A673 (cell line): ENCODE measurements at regions not wholly inside any gene's neighbourhood (a gene's known extent, or its start where the extent isn't known, plus 50 kb on each side); places are given as distances from the start of the nearest gene placed in this dataset.

Experiments used
- BruUV-seq: library from RNA; stranded (reverse); fragments of 400-500 nt; replicated peaks from 2 replicates; lab custom pipeline; 2021; lab: Mats Ljungman, UMichigan
- CTCF ChIA-PET: fragments of 300-600 bp; sonication (Branson Sonifier 250); formaldehyde crosslinking; loops from one replicate; lab custom pipeline; 2022; ENCODE audit warnings: antibody characterized with exemption; lab: Charles Lee
- POLR2A ChIA-PET: fragments of 300-600 bp; sonication (Branson Sonifier 250); formaldehyde crosslinking; loops from one replicate; lab custom pipeline; 2022; ENCODE audit warnings: antibody characterized with exemption; ENCODE audit not compliant: low non-redundant PET; lab: Charles Lee
- DNase-seq: peaks from one replicate; pipeline ENCODE4 v3.0.0-alpha.2; 2015; ENCODE audit warnings: low spot score
- H3K27ac ChIP-seq: fragments of 200-600 bp; sonication (generic); 2 replicates; pipeline ENCODE4 v1.5.1; 2016; ENCODE audit warnings: mixed run types, low read depth, mild to moderate bottlenecking, mixed read lengths, antibody characterized with exemption, low read length; ENCODE audit not compliant: poor library complexity, severe bottlenecking
- H3K27me3 ChIP-seq: fragments of 200-600 bp; sonication (generic); replicated peaks from 2 replicates; pipeline ENCODE4 v1.6.1; 2017; ENCODE audit warnings: mixed run types, low read depth, mild to moderate bottlenecking, mixed read lengths, antibody characterized with exemption, low read length; ENCODE audit not compliant: insufficient read depth, poor library complexity
- H3K36me3 ChIP-seq: fragments of 200-600 bp; sonication (generic); 2 replicates; pipeline ENCODE4 v1.6.1; 2016; ENCODE audit warnings: mixed run types, mild to moderate bottlenecking, mixed read lengths, antibody characterized with exemption, low read length; ENCODE audit not compliant: insufficient read depth, poor library complexity, severe bottlenecking
- H3K4me1 ChIP-seq: fragments of 200-600 bp; sonication (generic); 2 replicates; pipeline ENCODE4 v1.6.1; 2017; ENCODE audit warnings: mixed run types, mild to moderate bottlenecking, mixed read lengths, antibody characterized with exemption, low read length; ENCODE audit not compliant: insufficient read depth, poor library complexity, severe bottlenecking
- H3K4me3 ChIP-seq: fragments of 200-600 bp; sonication (generic); 2 replicates; pipeline ENCODE4 v1.5.1; 2016; ENCODE audit warnings: low read depth, mixed run types, mild to moderate bottlenecking, mixed read lengths, low read length; ENCODE audit not compliant: poor library complexity, severe bottlenecking
- H3K9me3 ChIP-seq: fragments of 200-600 bp; sonication (generic); 2 replicates; pipeline ENCODE4 v1.6.1; 2016; ENCODE audit warnings: mixed run types, low read depth, mild to moderate bottlenecking, mixed read lengths, antibody characterized with exemption, low read length; ENCODE audit not compliant: poor library complexity, severe bottlenecking
- CTCF ChIP-seq: fragments of 300-800, 200-600 bp; sonication (generic); conservative IDR thresholded peaks from 2 replicates; pipeline ENCODE4 v1.5.1; 2017; ENCODE audit warnings: low read depth, mild to moderate bottlenecking, antibody characterized with exemption, low read length, moderate library complexity, mixed read lengths
- EZH2 ChIP-seq: fragments of 200-600 bp; sonication (generic); IDR thresholded peaks from 2 replicates; pipeline ENCODE4 v1.6.1; 2017; ENCODE audit warnings: borderline replicate concordance, low read depth, mild to moderate bottlenecking, mixed read lengths, antibody characterized with exemption, low read length; ENCODE audit not compliant: poor library complexity, severe bottlenecking
- intact Hi-C: fragments of 100-400 bp; cut with micrococcal nuclease; formaldehyde crosslinking; loops from one replicate; pipeline ENCODE4 v1.10.0; 2022; ENCODE audit not compliant: unreplicated experiment

GRCh38 chr20:7629880-7630279, 310.4 kb downstream of the HAO1 start:
- CTCF ChIA-PET = no interaction called here
- POLR2A ChIA-PET = no interaction called here

GRCh38 chr20:7637184-7637583, 303.1 kb downstream of the HAO1 start:
- no peaks in the 10 kb centered on the region for H3K4me1 ChIP-seq
- H3K27ac ChIP-seq = no peak overlapping the region
- H3K9me3 ChIP-seq = no peaks in the 10 kb centered on the region
- no peaks in the 10 kb centered on the region for H3K36me3 ChIP-seq
- intact Hi-C loops = no loop called here
- H3K4me3 ChIP-seq = no peak overlapping the region
- TF ChIP-seq EZH2 (no peak), CTCF (no peak)
- ChIA-PET CTCF (no interaction called here), POLR2A (no interaction called here)
- H3K27me3 ChIP-seq = no peaks in the 10 kb centered on the region
- no TSS peak for BruUV-seq
- DNase-seq = peak; percentile 1

More at GRCh38 chr20:7629880-7630279, 310.4 kb downstream of the HAO1 start:
- no peak for TF ChIP-seq CTCF
- TF ChIP-seq EZH2 = no peak
- intact Hi-C loops = no loop called here
- Histone ChIP-seq H3K36me3 (no peaks in the 10 kb centered on the region), H3K4me3 (no peak overlapping the region), H3K4me1 (no peaks in the 10 kb centered on the region), H3K9me3 (no peaks in the 10 kb centered on the region), H3K27me3 (no peaks in the 10 kb centered on the region), H3K27ac (no peak overlapping the region)
- DNase-seq = no peak
- no TSS peak for BruUV-seq

- Histone ChIP-seq H3K4me3 (no peak overlapping the region), H3K27ac (no peak overlapping the region), H3K27me3 (peaks cover 3% of the 10 kb centered on the region), H3K36me3 (no peaks in the 10 kb centered on the region), H3K4me1 (no peaks in the 10 kb centered on the region), H3K9me3 (no peaks in the 10 kb centered on the region)
- no peak for DNase-seq
- TF ChIP-seq EZH2 (no peak), CTCF (no peak)
- ChIA-PET POLR2A (no interaction called here), CTCF (interaction anchor here (1.1 kb wide), 1 partner anchor 61 kb away, joined by 3 read pairs; no protein-coding TSS in a partner anchor)
- BruUV-seq = no TSS peak
- intact Hi-C loops = no loop called here
Measured at GRCh38 chr20:7650086-7650879, 290.0 kb downstream of the HAO1 start.
